ENCODE measurements at regions not wholly inside any gene's neighbourhood (a gene's known extent, or its start where the extent isn't known, plus 50 kb on each side); places are given as distances from the start of the nearest gene placed in this dataset.
A peak's percentile ranks its signal among the peaks of the same experiment; 100 is the strongest.

DNA sequence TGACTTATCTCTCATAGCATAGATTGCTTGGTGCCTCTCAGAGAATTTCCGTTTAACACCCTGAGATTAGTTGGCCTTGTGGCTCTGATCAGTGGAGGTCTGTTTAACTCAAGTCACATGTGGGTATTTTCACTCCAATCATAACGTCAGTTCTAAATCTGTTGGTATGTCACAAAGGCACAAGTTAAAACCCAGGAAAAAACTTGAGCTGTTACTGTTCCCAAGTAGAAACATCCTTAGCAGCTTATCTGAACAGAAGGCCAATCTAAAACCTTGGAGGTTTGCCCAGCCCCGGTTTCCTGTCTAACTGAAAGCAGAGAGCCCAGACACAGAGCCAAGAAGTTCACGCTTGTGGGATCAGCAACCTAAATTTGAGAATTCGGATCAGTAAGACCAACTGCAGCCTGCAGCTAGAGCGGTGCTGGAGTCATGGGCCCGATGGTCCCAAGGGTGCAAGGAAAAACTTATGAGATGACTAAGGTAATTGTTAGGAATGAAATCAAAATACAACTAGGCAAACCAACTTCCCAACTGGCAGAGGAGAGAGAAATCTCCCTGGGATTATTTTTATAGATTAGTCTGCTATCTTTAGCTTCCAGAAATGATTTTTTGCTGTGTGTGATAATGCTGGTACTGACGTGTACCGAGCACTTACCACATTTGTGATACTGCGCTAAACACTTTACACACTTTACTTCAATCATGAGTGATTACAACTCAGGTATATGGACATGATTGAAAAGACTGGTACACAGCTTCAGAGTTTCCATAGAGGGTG, 90.2 kb upstream of the C1orf21 start:
- H3K9me3 ChIP-seq (ENCODE audit: control insufficient read depth in 4 of 4, insufficient read depth in 3 of 4, low read length in 3 of 4), result no peaks in the 10 kb centered on the region
- no peak overlapping the region for H3K9ac ChIP-seq (ENCODE audit: insufficient read depth in 1 of 2, low read length in 2 of 2)
- H3K36me3 ChIP-seq (ENCODE audit: control insufficient read depth in 4 of 4, insufficient read depth in 4 of 4, low read length in 4 of 4), result no peaks in the 10 kb centered on the region
- peak; percentile 88 to 97 (median 95) for DNase-seq
- no peak overlapping the region for H3K4me3 ChIP-seq
- no peaks in the 10 kb centered on the region for H3K27me3 ChIP-seq (ENCODE audit: control insufficient read depth in 3 of 3, insufficient read depth in 3 of 3, low read length in 2 of 3)
- H3K27ac ChIP-seq (ENCODE audit: low read depth in 1 of 2, low read length in 1 of 2), result peak overlapping the region; percentile 49 to 86
- WGBS, 2 donors, result 20 to 26% methylated on average over 10 of the region's 10 CpGs
- TF ChIP-seq, protein P1, sequence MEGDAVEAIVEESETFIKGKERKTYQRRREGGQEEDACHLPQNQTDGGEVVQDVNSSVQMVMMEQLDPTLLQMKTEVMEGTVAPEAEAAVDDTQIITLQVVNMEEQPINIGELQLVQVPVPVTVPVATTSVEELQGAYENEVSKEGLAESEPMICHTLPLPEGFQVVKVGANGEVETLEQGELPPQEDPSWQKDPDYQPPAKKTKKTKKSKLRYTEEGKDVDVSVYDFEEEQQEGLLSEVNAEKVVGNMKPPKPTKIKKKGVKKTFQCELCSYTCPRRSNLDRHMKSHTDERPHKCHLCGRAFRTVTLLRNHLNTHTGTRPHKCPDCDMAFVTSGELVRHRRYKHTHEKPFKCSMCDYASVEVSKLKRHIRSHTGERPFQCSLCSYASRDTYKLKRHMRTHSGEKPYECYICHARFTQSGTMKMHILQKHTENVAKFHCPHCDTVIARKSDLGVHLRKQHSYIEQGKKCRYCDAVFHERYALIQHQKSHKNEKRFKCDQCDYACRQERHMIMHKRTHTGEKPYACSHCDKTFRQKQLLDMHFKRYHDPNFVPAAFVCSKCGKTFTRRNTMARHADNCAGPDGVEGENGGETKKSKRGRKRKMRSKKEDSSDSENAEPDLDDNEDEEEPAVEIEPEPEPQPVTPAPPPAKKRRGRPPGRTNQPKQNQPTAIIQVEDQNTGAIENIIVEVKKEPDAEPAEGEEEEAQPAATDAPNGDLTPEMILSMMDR (IDR thresholded peaks at IDR 0.05; ENCODE audit: control extremely low read depth, extremely low read depth), result no peak
- peak; percentile 60 for ATAC-seq (ENCODE audit: insufficient read depth, low FRiP score)
- peaks cover 0 to 24% (median 12%) of the 10 kb centered on the region in 5 donors for H3K4me1 ChIP-seq (ENCODE audit: control insufficient read depth in 5 of 5, insufficient read depth in 5 of 5, low read length in 5 of 5)

DNA sequence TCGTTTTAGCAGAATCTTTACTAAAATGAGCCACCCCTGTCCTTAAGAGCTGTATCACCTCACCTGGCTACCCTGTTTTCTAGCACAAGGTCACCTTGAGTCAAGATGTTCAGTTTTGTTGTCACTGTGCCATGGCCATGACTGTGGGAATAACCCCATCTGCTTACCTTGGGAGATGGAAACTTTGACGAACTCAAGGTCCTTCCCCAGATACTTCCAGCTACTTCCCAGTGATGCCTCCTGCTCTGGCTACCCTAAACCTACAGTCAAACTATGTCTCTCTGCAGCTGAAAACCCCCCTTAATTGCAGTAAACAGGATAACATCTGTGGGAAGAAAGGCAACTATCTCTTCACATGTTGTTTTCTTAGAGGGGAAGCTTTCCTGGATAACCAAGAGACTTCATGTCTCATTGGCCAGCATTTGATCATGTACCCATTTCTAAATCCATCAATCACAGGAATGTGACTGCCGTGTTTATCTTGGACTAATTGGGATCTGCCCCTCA, 89.5 kb upstream of the C1orf21 start:
- Histone ChIP-seq H3K9ac (ENCODE audit: insufficient read depth in 1 of 2, low read length in 2 of 2) (peak overlapping the region in 1 of 2 donors; percentile 4), H3K4me1 (ENCODE audit: control insufficient read depth in 5 of 5, insufficient read depth in 5 of 5, low read length in 5 of 5) (peaks cover 0 to 24% (median 12%) of the 10 kb centered on the region in 5 donors), H3K36me3 (ENCODE audit: control insufficient read depth in 4 of 4, insufficient read depth in 4 of 4, low read length in 4 of 4) (no peaks in the 10 kb centered on the region), H3K27me3 (ENCODE audit: control insufficient read depth in 3 of 3, insufficient read depth in 3 of 3, low read length in 2 of 3) (no peaks in the 10 kb centered on the region), H3K4me3 (no peak overlapping the region), H3K9me3 (ENCODE audit: control insufficient read depth in 4 of 4, insufficient read depth in 3 of 4, low read length in 3 of 4) (no peaks in the 10 kb centered on the region), H3K27ac (ENCODE audit: low read depth in 1 of 2, low read length in 1 of 2) (peak overlapping the region; percentile 27 to 86)
- ATAC-seq (ENCODE audit: insufficient read depth, low FRiP score) (no peak), DNase-seq (peak in 1 of 3 donors; percentile 13)
- 67 to 69% methylated on average over 3 of the region's 3 CpGs for WGBS, 2 donors
- TF ChIP-seq, protein P1 (IDR thresholded peaks at IDR 0.05; ENCODE audit: control extremely low read depth, extremely low read depth), result no peak

DNA sequence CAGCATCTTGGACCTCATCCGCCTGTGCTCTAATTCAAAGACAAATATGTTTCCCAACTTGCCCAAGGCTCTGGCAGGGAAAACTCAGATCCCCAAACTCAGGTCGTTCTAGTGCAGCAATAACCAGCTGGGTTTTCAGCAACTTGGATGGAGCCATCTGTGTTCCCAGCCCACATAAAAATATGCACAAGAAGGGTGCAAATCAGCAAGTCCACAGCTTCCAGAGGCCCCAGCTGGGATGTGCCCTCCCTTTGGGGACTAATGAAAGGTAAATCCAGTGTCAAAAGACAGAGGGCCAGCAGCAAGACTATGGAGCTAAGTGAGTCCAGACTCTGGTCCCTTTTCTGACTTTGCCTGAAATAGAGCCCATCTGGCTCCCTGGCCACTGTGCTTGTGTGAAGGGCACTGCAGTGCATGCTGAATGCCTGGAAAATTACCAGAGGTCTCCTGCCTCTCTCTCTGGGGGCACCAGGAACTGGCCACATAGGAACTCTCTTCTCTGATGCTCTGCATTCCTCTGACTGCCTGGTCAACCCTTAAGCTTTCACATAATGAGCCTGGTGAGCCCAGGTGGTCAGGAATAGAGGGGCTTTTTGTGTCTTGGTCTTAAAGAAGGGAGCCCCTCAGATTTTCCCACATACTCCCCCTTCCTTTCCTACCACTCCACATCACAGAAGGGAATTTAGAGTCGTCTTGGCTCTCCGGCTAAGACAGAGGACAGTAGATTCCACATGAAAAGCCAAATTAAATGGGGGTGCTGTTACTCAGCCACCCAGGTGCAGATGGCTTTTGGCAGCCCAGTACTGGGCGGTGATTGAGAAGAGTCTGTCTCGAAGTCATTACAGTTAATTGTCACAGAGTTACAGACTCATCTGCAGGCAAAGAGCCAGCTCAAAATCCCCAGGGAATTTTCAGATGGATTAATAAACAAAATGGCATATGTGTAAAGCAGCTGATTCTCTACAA, 88.1 kb upstream of the C1orf21 start:
- no peaks in the 10 kb centered on the region for H3K36me3 ChIP-seq (ENCODE audit: control insufficient read depth in 4 of 4, insufficient read depth in 4 of 4, low read length in 4 of 4)
- H3K4me3 ChIP-seq, result no peak overlapping the region
- DNase-seq, result peak in 1 of 3 donors; percentile 14
- peaks cover 0 to 24% (median 12%) of the 10 kb centered on the region in 5 donors for H3K4me1 ChIP-seq (ENCODE audit: control insufficient read depth in 5 of 5, insufficient read depth in 5 of 5, low read length in 5 of 5)
- ATAC-seq (ENCODE audit: insufficient read depth, low FRiP score), result no peak
- peak overlapping the region in 1 of 2 donors; percentile 16 for H3K27ac ChIP-seq (ENCODE audit: low read depth in 1 of 2, low read length in 1 of 2)
- 80 to 81% methylated on average over 6 of the region's 6 CpGs for WGBS, 2 donors
- no peak overlapping the region for H3K9ac ChIP-seq (ENCODE audit: insufficient read depth in 1 of 2, low read length in 2 of 2)
- TF ChIP-seq, protein P1 (IDR thresholded peaks at IDR 0.05; ENCODE audit: control extremely low read depth, extremely low read depth), result no peak
- no peaks in the 10 kb centered on the region for H3K9me3 ChIP-seq (ENCODE audit: control insufficient read depth in 4 of 4, insufficient read depth in 3 of 4, low read length in 3 of 4)
- H3K27me3 ChIP-seq (ENCODE audit: control insufficient read depth in 3 of 3, insufficient read depth in 3 of 3, low read length in 2 of 3), result no peaks in the 10 kb centered on the region
